ENCODE measurements at regions not wholly inside any gene's neighbourhood (a gene's known extent, or its start where the extent isn't known, plus 50 kb on each side); places are given as distances from the start of the nearest gene placed in this dataset.
"Not testable (repeated sequence)": the region's sequence is repeated elsewhere in the genome, so short reads cannot be mapped to it uniquely, and the experiment has no call there.

- DNase-seq = no peak
Observed at GRCh38 chr5:115751176-115751575, 65.3 kb downstream of the CDO1 start.

- DNase-seq = no peak
Observed at GRCh38 chr5:115749016-115749415, 67.4 kb downstream of the CDO1 start.

DNA sequence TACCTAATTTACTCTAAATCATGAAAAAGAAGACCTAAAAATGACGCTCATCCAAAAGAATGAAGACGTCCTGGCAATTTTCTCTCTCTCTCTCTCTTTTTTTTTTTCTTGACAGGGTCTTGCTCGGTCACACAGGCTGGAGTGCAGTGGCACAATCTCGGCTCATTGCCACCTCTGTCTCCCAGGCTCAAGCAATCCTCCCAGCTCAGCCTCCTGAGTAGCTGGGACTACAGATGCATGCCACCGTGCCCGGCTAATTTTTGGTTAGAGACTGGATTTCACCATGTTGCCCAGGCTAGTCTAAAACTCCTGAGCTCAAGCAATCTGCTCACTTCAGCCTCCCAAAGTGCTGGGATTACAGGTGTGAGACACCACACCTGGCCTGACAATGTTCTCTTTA, 77.2 kb downstream of the CDO1 start:
- not testable (repeated sequence) for DNase-seq

GRCh38 chr5:115738830-115739229, 77.6 kb downstream of the CDO1 start:
- DNase-seq = peak; percentile 19

- no peak for DNase-seq
Observed at GRCh38 chr5:115737452-115737851, 79.0 kb downstream of the CDO1 start.

- DNase-seq = no peak
Observed at GRCh38 chr5:115736690-115737005, 79.8 kb downstream of the CDO1 start.

DNA sequence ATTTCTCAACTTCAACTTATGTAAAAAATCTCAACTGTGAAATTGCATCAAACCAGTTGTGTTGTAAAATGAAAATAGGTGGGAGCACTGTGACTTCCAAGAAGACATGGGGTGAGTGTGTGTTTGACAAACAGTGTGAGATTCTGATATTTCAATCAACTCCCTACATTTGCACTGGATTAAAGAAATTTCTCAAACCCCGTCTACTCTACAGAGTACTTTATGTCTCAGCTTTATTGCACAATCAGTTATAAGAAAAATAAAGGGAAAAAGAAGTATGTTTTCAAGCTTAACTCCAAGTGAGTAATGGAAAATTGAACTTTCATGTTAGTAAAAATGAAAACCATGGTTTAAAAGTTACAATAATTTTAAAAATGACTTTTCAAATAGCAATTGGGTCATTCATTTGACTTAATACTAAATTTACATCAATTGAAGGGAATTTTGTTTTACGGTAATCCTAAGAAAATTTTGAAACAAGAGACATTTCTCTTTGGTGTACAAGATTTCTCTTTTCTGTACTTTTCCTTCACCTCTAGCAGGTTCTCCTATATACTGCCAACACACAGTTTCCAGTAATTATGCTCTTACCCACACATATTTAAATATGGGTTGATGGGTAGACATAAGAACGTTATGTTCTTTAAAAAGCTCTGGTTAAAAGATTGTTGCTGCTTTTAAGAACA, 80.3 kb downstream of the CDO1 start:
- DNase-seq = no peak

GRCh38 chr5:115735108-115735998, 81.1 kb downstream of the CDO1 start:
- peak; percentile 60 for DNase-seq

DNA sequence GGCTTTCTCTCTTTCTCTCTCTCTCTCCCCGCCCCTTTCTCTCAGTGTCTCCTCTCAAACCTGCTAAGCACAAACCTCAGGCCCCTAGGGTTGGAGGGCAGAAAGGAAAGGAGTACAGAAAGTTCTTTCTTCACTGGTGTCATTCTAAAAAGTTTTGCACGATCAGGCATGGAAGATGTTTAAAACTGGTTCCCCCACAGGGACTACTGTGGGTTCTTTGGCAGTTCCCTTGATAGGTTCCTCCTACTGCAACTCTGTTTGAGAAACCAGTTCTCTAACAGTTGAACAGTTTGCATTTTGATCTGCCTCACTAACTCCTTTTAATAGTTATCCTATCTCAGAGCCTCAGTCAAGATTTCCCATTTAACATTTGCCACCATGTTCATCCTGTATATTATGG, 82.9 kb downstream of the CDO1 start:
- no peak for DNase-seq

DNA sequence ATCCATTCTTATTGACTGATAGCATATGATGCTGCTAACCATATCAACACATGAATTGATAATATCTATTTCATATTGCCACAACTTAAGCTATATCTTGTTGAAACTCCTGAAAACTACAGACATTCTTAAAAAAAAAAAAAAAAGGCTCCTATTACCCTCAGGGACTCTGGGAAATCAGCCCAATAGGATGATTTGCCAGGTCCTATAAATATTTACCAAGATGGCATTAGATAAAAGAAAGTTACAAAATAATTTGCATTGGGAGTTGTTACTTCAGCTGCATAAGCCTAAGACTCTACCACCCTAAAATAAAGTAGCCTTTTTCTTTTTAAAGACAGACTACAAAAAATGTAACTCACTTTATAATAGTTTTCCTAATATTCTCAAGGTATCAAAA, 84.4 kb downstream of the CDO1 start:
- DNase-seq = no peak

DNA sequence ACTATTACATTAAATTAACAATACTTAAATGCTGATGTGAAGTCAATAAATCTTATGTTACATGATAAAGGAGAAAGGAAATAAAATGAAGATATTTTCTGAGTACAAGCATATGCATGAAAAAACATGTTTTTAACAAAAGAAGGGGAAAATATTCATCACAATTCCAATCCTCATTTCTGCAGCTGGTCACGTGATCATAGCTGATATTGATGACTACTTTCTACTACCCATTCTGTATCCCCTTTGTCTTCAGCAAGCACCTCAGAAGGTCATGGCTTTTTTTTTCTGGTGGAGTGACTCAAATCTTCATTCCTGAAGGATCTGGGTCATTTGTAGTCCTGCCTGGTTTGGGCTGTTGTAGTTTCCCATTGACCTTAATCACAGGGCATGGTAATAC, 90.9 kb downstream of the CDO1 start:
- DNase-seq = no peak

DNA sequence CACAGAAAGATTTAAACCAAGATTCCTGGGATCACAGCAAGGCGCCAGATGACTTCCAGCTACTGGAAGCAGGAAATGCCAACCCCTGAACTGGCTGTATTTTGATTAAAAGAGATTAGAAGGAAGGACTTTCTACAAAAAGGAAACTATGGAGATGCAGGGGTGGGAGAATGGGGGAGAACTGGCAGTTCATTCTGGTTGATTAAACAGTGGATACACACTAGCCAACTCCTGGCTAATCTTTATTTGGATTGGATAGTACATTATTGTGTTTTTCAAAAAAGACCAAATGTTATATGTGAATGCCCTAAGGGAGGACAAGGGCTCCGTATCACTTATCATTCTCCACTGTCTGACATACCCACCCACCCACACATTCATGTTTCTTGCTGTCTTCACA, 93.2 kb downstream of the CDO1 start:
- no peak for DNase-seq

DNA sequence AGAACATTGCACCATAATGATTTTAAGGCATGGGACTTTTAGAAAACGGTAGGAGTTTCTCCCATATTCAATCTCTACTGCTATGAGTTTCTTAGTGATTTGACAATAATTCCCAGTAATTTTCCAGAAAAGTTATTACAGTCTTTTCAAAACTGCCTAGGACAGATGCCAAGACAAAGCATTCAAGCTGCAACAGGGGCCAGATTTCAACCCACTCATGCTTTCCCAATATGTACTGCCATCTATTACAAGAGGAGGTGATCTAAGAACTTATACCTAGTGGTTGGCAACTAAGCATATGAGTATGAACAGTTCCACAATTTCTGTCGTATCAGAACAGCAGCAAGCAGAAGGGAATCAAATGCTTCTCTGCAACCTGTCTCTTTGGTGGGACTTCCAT, 95.1 kb upstream of the TMED7 start:
- DNase-seq = no peak

DNA sequence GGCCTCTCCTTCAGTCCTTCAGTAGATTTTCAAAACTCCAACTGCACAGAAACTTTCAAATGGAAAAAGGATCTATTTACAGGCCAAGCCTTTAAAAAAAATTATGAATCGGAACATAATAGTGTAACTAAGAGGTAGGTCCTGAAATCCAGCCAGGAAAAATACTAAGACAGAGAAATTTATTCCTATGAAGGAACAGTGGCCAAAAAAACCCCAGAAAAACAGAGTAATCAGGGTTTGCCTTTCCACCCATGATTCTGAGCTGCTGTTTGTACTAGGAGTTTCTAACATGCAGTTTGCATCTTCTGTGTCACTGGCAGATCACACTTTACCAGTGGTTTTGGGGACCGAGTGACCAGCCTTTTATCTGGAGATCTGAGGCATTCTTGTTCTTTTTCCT, 93.1 kb upstream of the TMED7 start:
- DNase-seq = no peak

GRCh38 chr5:115713408-115713807, 87.6 kb upstream of the TMED7 start:
- no peak for DNase-seq

DNA sequence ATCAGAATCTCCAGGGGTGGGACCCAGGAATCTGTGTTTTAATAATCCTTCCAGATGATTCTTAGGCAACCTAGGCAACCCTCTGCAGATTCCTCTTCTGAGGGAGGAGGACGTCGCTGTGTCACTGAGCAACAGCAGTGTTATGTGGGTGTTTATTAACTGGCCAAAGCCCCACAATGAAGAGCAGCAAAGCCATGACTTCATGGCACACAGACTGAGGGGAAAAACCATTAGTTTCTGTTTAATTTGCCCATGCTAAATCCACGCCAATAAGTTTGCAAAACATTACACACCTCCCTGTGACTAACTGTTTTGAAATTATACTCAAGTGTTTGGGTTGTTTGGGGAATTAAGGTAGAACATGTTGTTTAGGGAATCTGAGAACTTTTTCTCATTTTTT, 83.7 kb upstream of the TMED7 start:
- DNase-seq = no peak

GRCh38 chr5:115708819-115709477, 83.1 kb upstream of the TMED7 start:
- DNase-seq = no peak

GRCh38 chr5:115703514-115703913, 77.7 kb upstream of the TMED7 start:
- no peak for DNase-seq

DNA sequence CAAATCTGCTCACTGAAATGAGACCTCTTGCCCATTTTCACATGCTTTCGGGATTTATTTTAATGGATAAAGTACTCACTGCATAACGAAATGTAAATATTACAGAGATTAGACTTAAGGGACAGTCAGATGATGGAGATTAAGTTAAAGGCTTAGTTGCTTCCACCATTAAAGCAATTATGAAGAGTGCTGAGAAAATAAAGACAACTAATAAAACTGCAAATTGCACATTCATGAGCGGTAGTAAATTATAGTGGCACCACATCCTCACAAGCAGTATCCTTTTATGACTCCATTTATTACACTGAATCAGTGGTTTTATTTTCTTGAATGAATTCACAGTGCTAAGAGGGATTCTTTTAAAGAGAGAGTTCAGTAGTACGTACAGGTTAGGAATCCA, 76.2 kb upstream of the TMED7 start:
- DNase-seq = no peak

DNA sequence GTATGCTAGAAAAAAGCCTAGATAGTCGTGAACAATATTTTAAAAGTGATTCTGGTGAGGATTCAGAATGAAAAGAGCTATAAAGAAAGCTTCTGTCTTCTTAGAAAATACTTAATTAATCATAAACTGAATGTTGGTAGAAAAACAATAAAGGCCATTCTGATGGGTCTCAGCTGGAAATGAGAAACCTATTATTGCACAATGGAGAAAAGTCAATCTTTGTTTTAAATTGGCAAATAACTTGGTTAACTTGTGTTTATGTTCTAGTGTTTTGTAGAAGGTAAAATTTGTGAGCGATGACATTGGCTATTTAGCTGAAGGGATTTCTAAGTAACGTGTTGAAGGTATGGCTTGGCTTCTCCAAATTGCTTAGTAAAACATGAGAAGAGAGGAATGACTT, 74.1 kb upstream of the TMED7 start:
- DNase-seq = no peak

- no peak for DNase-seq
Observed at GRCh38 chr5:115696141-115696650, 70.4 kb upstream of the TMED7 start.

DNA sequence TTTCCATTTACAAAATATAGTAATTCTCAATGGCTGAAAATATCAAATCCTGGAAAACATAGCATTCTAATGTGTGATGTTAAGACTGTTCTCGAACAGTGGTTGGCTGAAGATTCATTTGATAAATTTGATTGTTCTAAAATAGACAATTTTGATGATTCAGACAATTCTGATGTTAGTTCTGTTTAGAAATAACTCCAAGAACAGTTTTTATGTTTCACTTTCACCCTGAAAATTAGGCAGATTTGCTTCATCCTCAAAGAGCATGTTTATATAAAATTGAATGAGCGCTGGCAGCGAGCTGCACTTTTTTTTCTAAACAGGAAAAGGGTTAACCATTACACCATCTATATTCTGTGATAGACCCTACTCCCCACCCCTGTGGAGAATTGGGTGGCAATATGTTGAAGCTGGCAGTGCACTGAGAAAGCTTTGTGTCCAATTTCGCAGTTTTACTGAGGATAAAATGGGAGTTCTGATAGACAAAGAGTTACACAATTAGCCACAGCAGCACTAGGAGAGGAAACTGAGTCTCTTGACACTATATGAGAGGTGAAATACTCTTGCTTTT, 69.6 kb upstream of the TMED7 start:
- no peak for DNase-seq

GRCh38 chr5:115691814-115692213, 66.0 kb upstream of the TMED7 start:
- DNase-seq = not testable (repeated sequence)

DNA sequence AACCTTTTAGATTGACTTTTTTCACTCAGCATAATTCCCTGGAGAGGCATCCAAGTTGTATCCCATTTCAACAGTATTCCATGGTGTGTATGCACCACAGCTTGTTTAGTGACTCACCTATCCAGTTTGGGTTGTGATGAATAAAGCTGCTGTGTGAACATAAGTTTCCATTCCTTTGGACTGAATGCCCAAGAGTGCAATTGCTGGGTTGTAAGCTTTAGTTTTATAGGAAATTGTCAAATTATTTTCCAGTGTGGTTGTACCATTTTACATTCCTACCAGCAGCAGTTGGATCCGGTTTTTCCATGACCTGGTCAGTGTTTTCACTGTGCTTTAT, 60.9 kb upstream of the TMED7 start:
- no peak for DNase-seq
